ENCODE measurements at regions not wholly inside any gene's neighbourhood (a gene's known extent, or its start where the extent isn't known, plus 50 kb on each side); places are given as distances from the start of the nearest gene placed in this dataset.

GRCh38 chr7:152553671-152554317 lies 118.0 kb upstream of the KMT2C start:
- Histone ChIP-seq H3K4me3 (ENCODE audit: low read depth, low read length) (no peak overlapping the region), H3K27me3 (ENCODE audit: control insufficient read depth, insufficient read depth, low read length) (no peaks in the 10 kb centered on the region), H3K36me3 (ENCODE audit: control insufficient read depth, insufficient read depth, low read length) (no peaks in the 10 kb centered on the region)
- ChIA-PET CTCF (interaction anchor here (1.1 kb wide), 1 partner anchor 11 kb away, joined by 3 read pairs; no protein-coding TSS in a partner anchor), POLR2A (no interaction called here)
- DNase-seq (ENCODE audit: low read depth) = no peak
- TF ChIP-seq, protein P1, sequence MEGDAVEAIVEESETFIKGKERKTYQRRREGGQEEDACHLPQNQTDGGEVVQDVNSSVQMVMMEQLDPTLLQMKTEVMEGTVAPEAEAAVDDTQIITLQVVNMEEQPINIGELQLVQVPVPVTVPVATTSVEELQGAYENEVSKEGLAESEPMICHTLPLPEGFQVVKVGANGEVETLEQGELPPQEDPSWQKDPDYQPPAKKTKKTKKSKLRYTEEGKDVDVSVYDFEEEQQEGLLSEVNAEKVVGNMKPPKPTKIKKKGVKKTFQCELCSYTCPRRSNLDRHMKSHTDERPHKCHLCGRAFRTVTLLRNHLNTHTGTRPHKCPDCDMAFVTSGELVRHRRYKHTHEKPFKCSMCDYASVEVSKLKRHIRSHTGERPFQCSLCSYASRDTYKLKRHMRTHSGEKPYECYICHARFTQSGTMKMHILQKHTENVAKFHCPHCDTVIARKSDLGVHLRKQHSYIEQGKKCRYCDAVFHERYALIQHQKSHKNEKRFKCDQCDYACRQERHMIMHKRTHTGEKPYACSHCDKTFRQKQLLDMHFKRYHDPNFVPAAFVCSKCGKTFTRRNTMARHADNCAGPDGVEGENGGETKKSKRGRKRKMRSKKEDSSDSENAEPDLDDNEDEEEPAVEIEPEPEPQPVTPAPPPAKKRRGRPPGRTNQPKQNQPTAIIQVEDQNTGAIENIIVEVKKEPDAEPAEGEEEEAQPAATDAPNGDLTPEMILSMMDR (IDR thresholded peaks at IDR 0.05; ENCODE audit: insufficient read depth, low read depth, low read length) = no peak

GRCh38 chr7:152551304-152552036 lies 115.7 kb upstream of the KMT2C start:
- TF ChIP-seq, protein P1 (IDR thresholded peaks at IDR 0.05; ENCODE audit: insufficient read depth, low read depth, low read length) = no peak

DNA sequence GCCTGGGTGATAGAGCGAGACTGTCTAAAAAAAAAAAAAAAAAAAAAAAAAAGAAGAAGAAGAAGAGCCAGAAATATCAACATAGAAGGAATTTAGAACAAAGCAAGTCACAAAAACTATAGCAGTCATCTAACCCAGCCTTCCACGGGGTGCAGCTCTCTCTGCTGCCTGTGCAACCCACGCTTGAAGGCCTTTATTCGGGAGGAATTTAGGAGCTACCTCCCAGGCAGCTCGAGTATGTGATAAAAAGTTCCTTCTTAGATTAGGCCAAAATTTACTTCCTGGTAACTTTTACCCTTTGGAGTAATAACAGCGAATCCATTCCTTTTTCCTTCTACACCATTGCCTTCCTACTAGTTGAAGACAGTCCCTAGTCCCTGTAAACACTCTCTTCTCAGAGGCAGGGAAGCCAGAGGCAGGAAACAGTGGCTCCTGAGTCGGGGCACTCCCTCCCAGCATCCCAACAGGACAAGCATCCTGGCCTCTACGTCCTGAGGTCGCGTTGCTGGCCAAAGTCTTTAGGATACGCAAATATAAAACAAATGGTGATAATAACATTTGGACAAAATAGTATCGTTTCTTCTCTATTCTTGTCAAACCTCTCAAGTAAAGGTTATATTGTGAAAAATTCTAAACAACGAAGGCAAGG lies 109.3 kb upstream of the KMT2C start:
- no peak overlapping the region for H3K4me3 ChIP-seq (ENCODE audit: low read depth, low read length)
- DNase-seq (ENCODE audit: low read depth) = no peak
- TF ChIP-seq, protein P1 (IDR thresholded peaks at IDR 0.05; ENCODE audit: insufficient read depth, low read depth, low read length) = no peak
- ChIA-PET POLR2A (no interaction called here), CTCF (interaction anchor here (0.6 kb wide), 1 partner anchor 67 kb away, joined by 3 read pairs; no protein-coding TSS in a partner anchor)
- no peaks in the 10 kb centered on the region for H3K36me3 ChIP-seq (ENCODE audit: control insufficient read depth, insufficient read depth, low read length)
- no peaks in the 10 kb centered on the region for H3K27me3 ChIP-seq (ENCODE audit: control insufficient read depth, insufficient read depth, low read length)

More at GRCh38 chr7:152551304-152552036, 115.7 kb upstream of the KMT2C start:
- Histone ChIP-seq H3K36me3 (ENCODE audit: control insufficient read depth, insufficient read depth, low read length) (no peaks in the 10 kb centered on the region), H3K4me3 (ENCODE audit: low read depth, low read length) (no peak overlapping the region), H3K27me3 (ENCODE audit: control insufficient read depth, insufficient read depth, low read length) (no peaks in the 10 kb centered on the region)
- ChIA-PET CTCF (no interaction called here), POLR2A (no interaction called here)
- DNase-seq (ENCODE audit: low read depth) = no peak

GRCh38 chr7:152544481-152544927 lies 108.7 kb upstream of the KMT2C start:
- Histone ChIP-seq H3K36me3 (ENCODE audit: control insufficient read depth, insufficient read depth, low read length) (no peaks in the 10 kb centered on the region), H3K27me3 (ENCODE audit: control insufficient read depth, insufficient read depth, low read length) (no peaks in the 10 kb centered on the region), H3K4me3 (ENCODE audit: low read depth, low read length) (no peak overlapping the region)
- TF ChIP-seq, protein P1 (IDR thresholded peaks at IDR 0.05; ENCODE audit: insufficient read depth, low read depth, low read length) = no peak
- ChIA-PET CTCF (interaction anchor here (0.6 kb wide), 1 partner anchor 66 kb away, joined by 3 read pairs; no protein-coding TSS in a partner anchor), POLR2A (no interaction called here)
- DNase-seq (ENCODE audit: low read depth) = no peak

DNA sequence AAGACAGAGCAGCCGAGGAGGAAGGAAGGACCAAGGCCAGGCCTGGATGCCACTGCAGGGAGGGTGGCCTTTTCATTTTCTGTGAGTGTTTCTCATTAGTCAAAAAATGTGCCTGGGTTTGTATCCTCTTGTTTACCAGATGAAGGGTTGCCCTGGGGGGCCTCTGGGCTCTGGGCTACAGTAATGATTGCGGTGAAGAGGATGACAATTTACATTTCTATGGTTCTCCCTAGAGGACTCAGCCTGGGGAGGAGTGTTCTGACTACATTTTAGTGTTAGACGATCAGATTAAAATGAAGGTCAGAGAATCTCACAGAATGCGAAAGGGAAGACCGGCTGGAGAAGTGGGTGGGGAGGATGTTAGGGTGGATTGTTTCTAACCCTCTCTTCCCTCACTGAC lies 108.0 kb upstream of the KMT2C start:
- Histone ChIP-seq H3K4me3 (ENCODE audit: low read depth, low read length) (no peak overlapping the region), H3K27me3 (ENCODE audit: control insufficient read depth, insufficient read depth, low read length) (no peaks in the 10 kb centered on the region), H3K36me3 (ENCODE audit: control insufficient read depth, insufficient read depth, low read length) (no peaks in the 10 kb centered on the region)
- ChIA-PET CTCF (no interaction called here), POLR2A (no interaction called here)
- DNase-seq (ENCODE audit: low read depth) = no peak
- TF ChIP-seq, protein P1 (IDR thresholded peaks at IDR 0.05; ENCODE audit: insufficient read depth, low read depth, low read length) = no peak
